Liver (tissue), 3 donors: ENCODE measurements at regions not wholly inside any gene's neighbourhood (a gene's known extent, or its start where the extent isn't known, plus 50 kb on each side); places are given as distances from the start of the nearest gene placed in this dataset.

Source experiments
- GABPA ChIP-seq, 2 donors: IDR thresholded peaks in 1 of 2; conservative IDR thresholded peaks in 1 of 2; 2 replicates each; pipeline ENCODE4 v1.6.1; 2016; ENCODE audit warnings: antibody characterized with exemption in 2 of 2, mild to moderate bottlenecking in 1 of 2, moderate library complexity in 1 of 2
- TF ChIP-seq, protein P1 (sequence below): fragments of 150-350 bp; IDR thresholded peaks from 2 replicates; pipeline ENCODE4 v1.5.1; 2017; ENCODE audit warnings: improper control_type of control experiment, low read depth, low read length; ENCODE audit not compliant: missing input control
- donor health status: healthy.
- donor health status: healthy.

GRCh38 chr10:98328640-98329039 is 60.6 kb upstream of the LOXL4 start:
- TF ChIP-seq, protein P1, sequence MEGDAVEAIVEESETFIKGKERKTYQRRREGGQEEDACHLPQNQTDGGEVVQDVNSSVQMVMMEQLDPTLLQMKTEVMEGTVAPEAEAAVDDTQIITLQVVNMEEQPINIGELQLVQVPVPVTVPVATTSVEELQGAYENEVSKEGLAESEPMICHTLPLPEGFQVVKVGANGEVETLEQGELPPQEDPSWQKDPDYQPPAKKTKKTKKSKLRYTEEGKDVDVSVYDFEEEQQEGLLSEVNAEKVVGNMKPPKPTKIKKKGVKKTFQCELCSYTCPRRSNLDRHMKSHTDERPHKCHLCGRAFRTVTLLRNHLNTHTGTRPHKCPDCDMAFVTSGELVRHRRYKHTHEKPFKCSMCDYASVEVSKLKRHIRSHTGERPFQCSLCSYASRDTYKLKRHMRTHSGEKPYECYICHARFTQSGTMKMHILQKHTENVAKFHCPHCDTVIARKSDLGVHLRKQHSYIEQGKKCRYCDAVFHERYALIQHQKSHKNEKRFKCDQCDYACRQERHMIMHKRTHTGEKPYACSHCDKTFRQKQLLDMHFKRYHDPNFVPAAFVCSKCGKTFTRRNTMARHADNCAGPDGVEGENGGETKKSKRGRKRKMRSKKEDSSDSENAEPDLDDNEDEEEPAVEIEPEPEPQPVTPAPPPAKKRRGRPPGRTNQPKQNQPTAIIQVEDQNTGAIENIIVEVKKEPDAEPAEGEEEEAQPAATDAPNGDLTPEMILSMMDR: no peak
- TF ChIP-seq GABPA (IDR thresholded peaks at IDR 0.05 in 1 of 2, conservative IDR thresholded peaks at IDR 0.05 in 1 of 2): no peak
